Neural cell (in vitro differentiated cells): ENCODE measurements at regions not wholly inside any gene's neighbourhood (a gene's known extent, or its start where the extent isn't known, plus 50 kb on each side); places are given as distances from the start of the nearest gene placed in this dataset.

Experiments used
- H2AFZ ChIP-seq: fragments of 200-600, 300-800 bp; sonication (generic), shearing (Covaris generic); 2 replicates; pipeline ENCODE4 v1.6.0; 2014; ENCODE audit warnings: low read depth, mild to moderate bottlenecking, antibody characterized with exemption, low read length, moderate library complexity
- H3F3A ChIP-seq: fragments of 200-600 bp; shearing (Covaris generic); 2 replicates; pipeline ENCODE4 v1.6.1; 2016; ENCODE audit warnings: mild to moderate bottlenecking, moderate library complexity, mixed read lengths, antibody characterized with exemption, low read length; ENCODE audit not compliant: insufficient read depth, poor library complexity, severe bottlenecking
- H3K27ac ChIP-seq: fragments of 200-600, 300-800 bp; sonication (generic), shearing (Covaris generic); 2 replicates; pipeline ENCODE4 v1.5.1; 2014; ENCODE audit warnings: mild to moderate bottlenecking, low read length, moderate library complexity
- H3K27me3 ChIP-seq: fragments of 300-800, 200-600 bp; sonication (generic), shearing (Covaris generic); 2 replicates; pipeline ENCODE4 v1.6.0; 2014; ENCODE audit warnings: mild to moderate bottlenecking, low read depth, low read length, moderate library complexity; ENCODE audit not compliant: insufficient read depth
- H3K36me3 ChIP-seq: fragments of 300-800, 200-600 bp; sonication (generic), shearing (Covaris generic); 2 replicates; pipeline ENCODE4 v1.5.1; 2014; ENCODE audit warnings: mild to moderate bottlenecking, antibody characterized with exemption, low read length, moderate library complexity; ENCODE audit not compliant: insufficient read depth
- H3K4me2 ChIP-seq: fragments of 300-800, 200-600 bp; sonication (generic), shearing (Covaris generic); 2 replicates; pipeline ENCODE4 v1.6.0; 2014; ENCODE audit warnings: mild to moderate bottlenecking, low read length
- H3K4me3 ChIP-seq: fragments of 300-800, 200-600 bp; sonication (generic), shearing (Covaris generic); 2 replicates; pipeline ENCODE4 v1.5.1; 2014; ENCODE audit warnings: mild to moderate bottlenecking, low read length, moderate library complexity
- H3K79me2 ChIP-seq: fragments of 200-600 bp; shearing (Covaris generic); replicated peaks from 2 replicates; pipeline ENCODE4 v1.6.0; 2014; ENCODE audit warnings: mild to moderate bottlenecking, low read length, moderate library complexity; ENCODE audit not compliant: insufficient read depth
- H3K9ac ChIP-seq: fragments of 300-800, 200-600 bp; sonication (generic), shearing (Covaris generic); 2 replicates; pipeline ENCODE4 v1.6.1; 2016; ENCODE audit warnings: mild to moderate bottlenecking, low read length, mixed read lengths
- H3K9me2 ChIP-seq: fragments of 200-600 bp; shearing (Covaris generic); 2 replicates; pipeline ENCODE4 v1.6.1; 2016; ENCODE audit warnings: mild to moderate bottlenecking, low read length, mixed read lengths; ENCODE audit not compliant: insufficient read depth
- H3K9me3 ChIP-seq: fragments of 200-600, 300-800 bp; sonication (generic), shearing (Covaris generic); 2 replicates; pipeline ENCODE4 v1.6.1; 2016; ENCODE audit warnings: mild to moderate bottlenecking, mixed run types, low read length, moderate library complexity, mixed read lengths
- H4K20me1 ChIP-seq: fragments of 200-600 bp; shearing (Covaris generic); 2 replicates; pipeline ENCODE4 v1.6.1; 2016; ENCODE audit warnings: mild to moderate bottlenecking, mixed run types; ENCODE audit not compliant: insufficient read depth
- CTCF ChIP-seq: fragments of 450-650 bp; IDR thresholded peaks from 2 replicates; pipeline ENCODE4 v1.5.1; 2014; ENCODE audit warnings: antibody characterized with exemption, mild to moderate bottlenecking, moderate library complexity; ENCODE audit not compliant: poor library complexity, severe bottlenecking
- EP300 ChIP-seq: fragments of 450-650 bp; conservative IDR thresholded peaks from 2 replicates; pipeline ENCODE4 v1.6.1; 2014; ENCODE audit warnings: antibody characterized with exemption, mild to moderate bottlenecking, moderate library complexity; ENCODE audit not compliant: poor library complexity, severe bottlenecking
- EZH2 ChIP-seq: fragments of 200-600, 300-800 bp; shearing (Covaris generic), sonication (generic); IDR thresholded peaks from 2 replicates; pipeline ENCODE4 v1.6.1; 2014; ENCODE audit warnings: antibody characterized with exemption, low read length, borderline replicate concordance, mild to moderate bottlenecking; ENCODE audit not compliant: insufficient read depth, poor library complexity, severe bottlenecking
- POLR2AphosphoS5 ChIP-seq: IDR thresholded peaks from 2 replicates; pipeline ENCODE4 v1.6.1; 2012
- RAD21 ChIP-seq: fragments of 450-650 bp; conservative IDR thresholded peaks from 2 replicates; pipeline ENCODE4 v1.6.1; 2014; ENCODE audit warnings: antibody characterized with exemption, mild to moderate bottlenecking, moderate library complexity
- SMC3 ChIP-seq: fragments of 450-650 bp; conservative IDR thresholded peaks from 2 replicates; pipeline ENCODE4 v1.6.1; 2014; ENCODE audit warnings: antibody characterized with exemption, mild to moderate bottlenecking, moderate library complexity; ENCODE audit not compliant: poor library complexity
- TF ChIP-seq, protein P1 (sequence below): IDR thresholded peaks from 2 replicates; pipeline ENCODE4 v1.6.1; 2012; ENCODE audit warnings: borderline replicate concordance

DNA sequence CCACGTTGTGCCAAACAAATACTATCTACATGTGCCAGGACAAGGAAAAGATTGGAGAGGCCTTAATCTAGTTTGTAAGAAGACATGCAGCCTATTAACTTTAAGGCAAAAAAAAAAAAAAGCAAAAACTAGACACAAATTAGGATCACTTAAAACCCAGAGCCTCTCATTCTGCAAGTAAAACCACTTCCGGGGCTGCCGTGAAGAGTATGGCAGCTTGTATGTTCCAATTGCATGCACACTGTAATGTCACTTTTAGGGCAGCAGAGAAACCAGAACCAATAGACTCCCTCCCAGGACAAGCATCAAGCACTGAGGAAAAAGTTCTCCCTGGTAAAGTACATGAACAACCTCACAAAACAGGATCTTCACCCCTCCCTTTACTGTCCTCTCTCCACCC is 70.6 kb downstream of the RSL24D1 start:
- H3F3A ChIP-seq: no peaks in the 10 kb centered on the region
- H3K36me3 ChIP-seq: no peaks in the 10 kb centered on the region
- no peak overlapping the region for H3K4me3 ChIP-seq
- H3K9ac ChIP-seq: no peak overlapping the region
- H3K9me3 ChIP-seq: no peaks in the 10 kb centered on the region
- H3K9me2 ChIP-seq: no peaks in the 10 kb centered on the region
- no peak overlapping the region for H3K4me2 ChIP-seq
- no peaks in the 10 kb centered on the region for H3K27me3 ChIP-seq
- no peaks in the 10 kb centered on the region for H4K20me1 ChIP-seq
- no peak overlapping the region for H3K27ac ChIP-seq
- TF ChIP-seq, protein P1, sequence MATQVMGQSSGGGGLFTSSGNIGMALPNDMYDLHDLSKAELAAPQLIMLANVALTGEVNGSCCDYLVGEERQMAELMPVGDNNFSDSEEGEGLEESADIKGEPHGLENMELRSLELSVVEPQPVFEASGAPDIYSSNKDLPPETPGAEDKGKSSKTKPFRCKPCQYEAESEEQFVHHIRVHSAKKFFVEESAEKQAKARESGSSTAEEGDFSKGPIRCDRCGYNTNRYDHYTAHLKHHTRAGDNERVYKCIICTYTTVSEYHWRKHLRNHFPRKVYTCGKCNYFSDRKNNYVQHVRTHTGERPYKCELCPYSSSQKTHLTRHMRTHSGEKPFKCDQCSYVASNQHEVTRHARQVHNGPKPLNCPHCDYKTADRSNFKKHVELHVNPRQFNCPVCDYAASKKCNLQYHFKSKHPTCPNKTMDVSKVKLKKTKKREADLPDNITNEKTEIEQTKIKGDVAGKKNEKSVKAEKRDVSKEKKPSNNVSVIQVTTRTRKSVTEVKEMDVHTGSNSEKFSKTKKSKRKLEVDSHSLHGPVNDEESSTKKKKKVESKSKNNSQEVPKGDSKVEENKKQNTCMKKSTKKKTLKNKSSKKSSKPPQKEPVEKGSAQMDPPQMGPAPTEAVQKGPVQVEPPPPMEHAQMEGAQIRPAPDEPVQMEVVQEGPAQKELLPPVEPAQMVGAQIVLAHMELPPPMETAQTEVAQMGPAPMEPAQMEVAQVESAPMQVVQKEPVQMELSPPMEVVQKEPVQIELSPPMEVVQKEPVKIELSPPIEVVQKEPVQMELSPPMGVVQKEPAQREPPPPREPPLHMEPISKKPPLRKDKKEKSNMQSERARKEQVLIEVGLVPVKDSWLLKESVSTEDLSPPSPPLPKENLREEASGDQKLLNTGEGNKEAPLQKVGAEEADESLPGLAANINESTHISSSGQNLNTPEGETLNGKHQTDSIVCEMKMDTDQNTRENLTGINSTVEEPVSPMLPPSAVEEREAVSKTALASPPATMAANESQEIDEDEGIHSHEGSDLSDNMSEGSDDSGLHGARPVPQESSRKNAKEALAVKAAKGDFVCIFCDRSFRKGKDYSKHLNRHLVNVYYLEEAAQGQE: no peak
- TF ChIP-seq CTCF (no peak), RAD21 (no peak), SMC3 (no peak), EZH2 (no peak), EP300 (no peak), POLR2AphosphoS5 (no peak)
- H3K79me2 ChIP-seq: no peaks in the 10 kb centered on the region
- no peak overlapping the region for H2AFZ ChIP-seq

DNA sequence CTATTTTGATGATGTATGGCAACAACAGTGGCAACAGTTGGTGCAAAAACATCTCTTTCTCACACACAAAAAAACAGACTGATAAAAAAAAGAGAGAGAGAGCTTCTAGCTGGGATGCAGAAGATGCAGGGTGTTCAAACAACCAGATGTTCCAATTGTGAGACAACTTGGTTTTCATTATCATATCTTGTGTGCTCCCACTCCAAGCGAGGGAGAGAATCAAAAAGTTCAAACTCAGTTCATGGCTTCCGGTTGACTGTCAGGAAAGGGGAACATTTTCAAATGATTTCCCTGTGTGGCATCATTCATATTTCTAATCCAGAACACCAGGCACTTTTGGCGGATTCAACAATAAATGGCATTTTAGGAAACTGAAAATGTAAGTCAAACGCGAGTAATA is 72.1 kb downstream of the RSL24D1 start:
- TF ChIP-seq, protein P1: no peak
- no peak for TF ChIP-seq SMC3
- Histone ChIP-seq H4K20me1 (no peaks in the 10 kb centered on the region), H2AFZ (no peak overlapping the region)

More for the DNA sequence above, 72.1 kb downstream of the RSL24D1 start:
- no peaks in the 10 kb centered on the region for H3F3A ChIP-seq
- H3K9me3 ChIP-seq: no peaks in the 10 kb centered on the region
- no peaks in the 10 kb centered on the region for H3K27me3 ChIP-seq
- no peak overlapping the region for H3K4me3 ChIP-seq
- H3K27ac ChIP-seq: no peak overlapping the region
- H3K36me3 ChIP-seq: no peaks in the 10 kb centered on the region
- no peaks in the 10 kb centered on the region for H3K9me2 ChIP-seq
- no peak overlapping the region for H3K4me2 ChIP-seq
- no peak overlapping the region for H3K9ac ChIP-seq
- H3K79me2 ChIP-seq: no peaks in the 10 kb centered on the region
